SH-SY5Y (cell line): ENCODE measurements at regions not wholly inside any gene's neighbourhood (a gene's known extent, or its start where the extent isn't known, plus 50 kb on each side); places are given as distances from the start of the nearest gene placed in this dataset.

Experiments
- GATA2 ChIP-seq: IDR thresholded peaks from 2 replicates; pipeline ENCODE4 v1.6.1; 2011; ENCODE audit warnings: mild to moderate bottlenecking, low read depth, low read length
- GATA3 ChIP-seq: IDR thresholded peaks from 2 replicates; pipeline ENCODE4 v1.6.1; 2011; ENCODE audit warnings: low read depth, mild to moderate bottlenecking, low read length, moderate library complexity

DNA sequence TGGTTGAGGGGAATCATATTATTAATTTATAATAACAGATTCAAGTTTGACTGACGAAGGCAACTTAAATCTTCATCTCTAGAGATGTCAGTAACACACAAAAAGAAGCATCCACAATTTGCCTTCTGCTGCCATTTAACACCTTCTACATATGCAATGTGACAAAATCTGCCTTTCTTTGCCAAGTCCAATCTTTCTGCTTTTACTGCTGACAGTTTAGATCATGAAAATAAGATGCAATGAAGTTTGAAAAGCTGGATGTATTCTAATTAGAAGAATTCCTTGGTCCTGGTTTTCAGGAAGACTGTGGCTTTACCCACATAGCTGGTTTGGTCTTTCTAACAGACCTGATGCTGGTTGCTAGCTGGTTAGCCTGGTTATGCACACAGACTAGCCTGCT is 178.9 kb downstream of the ACER2 start:
- no peak for TF ChIP-seq GATA2
- TF ChIP-seq GATA3 = no peak
